Heart right ventricle (tissue), 16 donors: ENCODE measurements at regions not wholly inside any gene's neighbourhood (a gene's known extent, or its start where the extent isn't known, plus 50 kb on each side); places are given as distances from the start of the nearest gene placed in this dataset.

Source experiments
- ATAC-seq, 8 donors: fragments of 200-7000 bp; cut with Tn5 transposase; one replicate each; pipeline ENCODE4 v1.9.1; 2020; ENCODE audit warnings: mild to moderate bottlenecking in 8 of 8, moderate library complexity in 8 of 8, moderate number of reproducible peaks in 1 of 8
- DNase-seq, 2 donors: peaks; one replicate each; pipeline ENCODE4 v3.0.0-alpha.2; 2020
- H3K27ac ChIP-seq, 10 donors: fragments of 200-600 bp; sonication (generic) in 2 of 10; one replicate each; pipeline versions ENCODE4 v1.5.0 to v1.8.0; 2020 to 2022; ENCODE audit warnings: mild to moderate bottlenecking in 3 of 10
- H3K27me3 ChIP-seq, 7 donors: fragments of 200-600 bp; one replicate each; pipeline ENCODE4 v1.8.0; 2021 to 2022; ENCODE audit warnings: mild to moderate bottlenecking in 2 of 7
- H3K36me3 ChIP-seq, 9 donors: fragments of 200-600 bp; sonication (generic) in 1 of 9; one replicate each; pipeline versions ENCODE4 v1.5.0 to v1.8.0; 2020 to 2022; ENCODE audit warnings: mild to moderate bottlenecking in 2 of 9
- H3K4me1 ChIP-seq, 9 donors: fragments of 200-600 bp; sonication (generic) in 1 of 9; one replicate each; pipeline versions ENCODE4 v1.5.0 to v1.8.0; 2020 to 2022; ENCODE audit warnings: mild to moderate bottlenecking in 4 of 9
- H3K4me3 ChIP-seq, 10 donors: fragments of 200-600 bp; sonication (generic) in 2 of 10; one replicate each; pipeline versions ENCODE4 v1.5.0 to v1.8.0; 2020 to 2022; ENCODE audit warnings: mild to moderate bottlenecking in 7 of 10, moderate library complexity in 2 of 10
- H3K9me3 ChIP-seq, 11 donors: fragments of 200-600 bp in 10 of 11; sonication (generic) in 2 of 11; one replicate each; pipeline versions ENCODE4 v1.5.0 to v1.8.0; 2013 to 2022; ENCODE audit warnings: mild to moderate bottlenecking in 2 of 11, control low read depth in 1 of 11, moderate library complexity in 1 of 11
- WGBS, 2 donors: extraction: QIAGEN DNeasy Blood & Tissue Kit; methylation state at CpG; one replicate each; pipeline ENCODE4 v1.1.7; 2013; ENCODE audit warnings: inconsistent platforms in 1 of 2; 5-methylcytosine and 5-hydroxymethylcytosine counted together
- intact Hi-C, 10 donors: fragments of 100-400 bp; cut with DNase I; formaldehyde crosslinking; loops; one replicate each; pipeline versions ENCODE4 v1.11.1 to v1.14.2; 2022
- TF ChIP-seq, protein P1 (sequence below), 9 donors: fragments of 200-600 bp; sonication (generic) in 2 of 9; IDR thresholded peaks; one replicate each; pipeline versions ENCODE4 v1.5.0 to v1.8.0; 2021 to 2022; ENCODE audit warnings: antibody characterized with exemption in 9 of 9, mild to moderate bottlenecking in 5 of 9, moderate library complexity in 1 of 9
- donor health status: Arrhythmogenic right ventricular cardiomyopathy.
- donor health status: ischemic (EF 13 %, LVEDD 7.1; RV severe dilation, severe dysfunction).
- donor health status: healthy with polysubstance abuse.
- donor health status: DM: no; HTN: yes; CAD: no.
- donor health status: DM: no; HTN: no; CAD: no.
- donor health status: ischemic (EF 25% LVEDD 6.9; RV normal size, moderate dysfunction).
- donor health status: ischemic (EF 25% LVEDD 5.7; RV mildly dilated, moderate dysfunction).
- donor health status: healthy.
- donor health status: DM: yes; HTN: yes; CAD: no.
- donor health status: Ischemic cardiomyopathy.
- donor health status: ischemic (EF 35%, LVEDD 5.7; RV mildly dilated, moderate dysfunction).
- donor health status: nonischemic (EF 11% LVEDD 7.7; RV severe dilation, severe dysfunction).
- donor health status: DM: yes; HTN: yes; CAD: no.
- donor health status: PGD.
- donor health status: ischemic (EF 29% LVEDD 5.4; RV normal size, mild dysfunction).
- donor health status: nonischemic (EF 23%, LVEDD 6.1; RV moderate dilation, normal function).

DNA sequence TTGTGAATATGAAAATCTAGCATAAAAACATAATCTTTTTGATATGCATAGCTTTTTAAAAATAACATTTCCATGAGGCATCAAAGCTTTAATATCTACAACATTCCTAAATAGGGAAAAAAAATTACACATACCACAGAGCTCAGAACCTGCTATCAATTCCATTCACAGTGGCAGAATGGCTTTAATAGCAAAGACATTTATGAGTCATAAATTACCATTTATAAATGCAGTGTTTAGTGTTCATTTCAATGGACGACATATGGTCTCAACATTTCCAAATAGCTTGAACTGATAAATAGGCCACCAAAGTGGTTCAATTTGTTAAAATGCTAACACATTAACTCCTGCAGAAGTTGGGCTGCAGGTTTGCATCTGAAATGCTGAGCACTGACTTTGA, 600.6 kb upstream of the SETBP1 start:
- ATAC-seq (no peak), DNase-seq (no peak)
- no peaks in the 10 kb centered on the region for H3K27me3 ChIP-seq
- TF ChIP-seq, protein P1, sequence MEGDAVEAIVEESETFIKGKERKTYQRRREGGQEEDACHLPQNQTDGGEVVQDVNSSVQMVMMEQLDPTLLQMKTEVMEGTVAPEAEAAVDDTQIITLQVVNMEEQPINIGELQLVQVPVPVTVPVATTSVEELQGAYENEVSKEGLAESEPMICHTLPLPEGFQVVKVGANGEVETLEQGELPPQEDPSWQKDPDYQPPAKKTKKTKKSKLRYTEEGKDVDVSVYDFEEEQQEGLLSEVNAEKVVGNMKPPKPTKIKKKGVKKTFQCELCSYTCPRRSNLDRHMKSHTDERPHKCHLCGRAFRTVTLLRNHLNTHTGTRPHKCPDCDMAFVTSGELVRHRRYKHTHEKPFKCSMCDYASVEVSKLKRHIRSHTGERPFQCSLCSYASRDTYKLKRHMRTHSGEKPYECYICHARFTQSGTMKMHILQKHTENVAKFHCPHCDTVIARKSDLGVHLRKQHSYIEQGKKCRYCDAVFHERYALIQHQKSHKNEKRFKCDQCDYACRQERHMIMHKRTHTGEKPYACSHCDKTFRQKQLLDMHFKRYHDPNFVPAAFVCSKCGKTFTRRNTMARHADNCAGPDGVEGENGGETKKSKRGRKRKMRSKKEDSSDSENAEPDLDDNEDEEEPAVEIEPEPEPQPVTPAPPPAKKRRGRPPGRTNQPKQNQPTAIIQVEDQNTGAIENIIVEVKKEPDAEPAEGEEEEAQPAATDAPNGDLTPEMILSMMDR (IDR thresholded peaks at IDR 0.05), result no peak
- intact Hi-C loops, result no loop called here
- no peaks in the 10 kb centered on the region for H3K36me3 ChIP-seq
- H3K9me3 ChIP-seq, result no peaks in the 10 kb centered on the region
- peaks cover 0 to 4% (median 0%) of the 10 kb centered on the region in 9 donors for H3K4me1 ChIP-seq
- no peak overlapping the region for H3K4me3 ChIP-seq
- WGBS, 2 donors, result 66 to 79% methylated on average over 1 of the region's 1 CpG
- no peak overlapping the region for H3K27ac ChIP-seq

GRCh38 chr18:44089732-44090131, 591.0 kb upstream of the SETBP1 start:
- Histone ChIP-seq H3K4me3 (no peak overlapping the region), H3K36me3 (no peaks in the 10 kb centered on the region), H3K4me1 (no peaks in the 10 kb centered on the region), H3K27me3 (no peaks in the 10 kb centered on the region), H3K27ac (no peak overlapping the region), H3K9me3 (no peaks in the 10 kb centered on the region)
- TF ChIP-seq, protein P1 (IDR thresholded peaks at IDR 0.05), result no peak
- DNase-seq (no peak), ATAC-seq (no peak)
- 74 to 89% methylated on average over 2 of the region's 2 CpGs for WGBS, 2 donors
- intact Hi-C loops, result loop anchor here in 1 of 10 donors (10.0 kb wide), 1 partner anchor 55 kb away; no protein-coding TSS in a partner anchor

DNA sequence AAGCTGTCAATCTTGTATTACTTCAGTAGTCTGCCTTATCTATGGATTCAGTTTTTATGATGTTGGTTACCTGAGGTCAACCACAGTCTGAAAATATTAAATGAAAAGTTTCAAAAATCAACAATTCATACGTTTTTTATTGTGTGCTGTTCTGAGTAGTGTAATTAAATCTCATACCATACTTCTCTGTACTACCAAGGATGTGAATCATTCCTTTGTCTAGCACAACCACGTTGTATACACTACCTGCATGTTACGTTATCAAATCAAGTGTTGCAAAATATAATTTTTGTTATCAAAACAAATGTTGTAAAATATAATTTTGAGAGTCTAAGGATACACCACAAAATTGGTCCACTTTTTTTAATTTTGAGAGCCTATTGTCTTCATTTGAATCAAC, 590.2 kb upstream of the SETBP1 start:
- intact Hi-C loops, result loop anchor here in 1 of 10 donors (10.0 kb wide), 1 partner anchor 56 kb away; no protein-coding TSS in a partner anchor
- no peak overlapping the region for H3K27ac ChIP-seq
- no peak for DNase-seq
- no peak for ATAC-seq
- H3K36me3 ChIP-seq, result no peaks in the 10 kb centered on the region
- 63 to 67% methylated on average over 3 of the region's 3 CpGs for WGBS, 2 donors
- H3K4me1 ChIP-seq, result no peaks in the 10 kb centered on the region
- no peak overlapping the region for H3K4me3 ChIP-seq
- TF ChIP-seq, protein P1 (IDR thresholded peaks at IDR 0.05), result no peak
- no peaks in the 10 kb centered on the region for H3K27me3 ChIP-seq
- H3K9me3 ChIP-seq, result peaks cover 0 to 4% (median 0%) of the 10 kb centered on the region in 11 donors

GRCh38 chr18:44093253-44093652, 587.4 kb upstream of the SETBP1 start:
- H3K27me3 ChIP-seq, result no peaks in the 10 kb centered on the region
- intact Hi-C loops, result loop anchor here in 1 of 10 donors (10.0 kb wide), 1 partner anchor 58 kb away; no protein-coding TSS in a partner anchor
- peaks cover 0 to 8% (median 0%) of the 10 kb centered on the region in 11 donors for H3K9me3 ChIP-seq
- no peaks in the 10 kb centered on the region for H3K36me3 ChIP-seq
- TF ChIP-seq, protein P1 (IDR thresholded peaks at IDR 0.05), result no peak
- H3K4me3 ChIP-seq, result no peak overlapping the region
- DNase-seq (no peak), ATAC-seq (no peak)
- no peaks in the 10 kb centered on the region for H3K4me1 ChIP-seq
- no peak overlapping the region for H3K27ac ChIP-seq
